PC-3 (cell line): ENCODE measurements at regions not wholly inside any gene's neighbourhood (a gene's known extent, or its start where the extent isn't known, plus 50 kb on each side); places are given as distances from the start of the nearest gene placed in this dataset.

Experiments used
- CTCF ChIP-seq: fragments of 300-600 bp; sonication (generic); conservative IDR thresholded peaks from 2 replicates; pipeline ENCODE4 v1.5.1; 2017; ENCODE audit warnings: antibody characterized with exemption, low read depth, mild to moderate bottlenecking, low read length
- EZH2 ChIP-seq: fragments of 300-600 bp; sonication (generic); IDR thresholded peaks from one replicate; pipeline ENCODE4 v1.6.1; 2017; ENCODE audit warnings: antibody characterized with exemption, mild to moderate bottlenecking, low read length; ENCODE audit not compliant: unreplicated experiment

- TF ChIP-seq CTCF, result no peak
- TF ChIP-seq EZH2, result peak; percentile 15
Observed at GRCh38 chrX:137425273-137425902, 140.5 kb upstream of the ZIC3 start.
